Endothelial cell (in vitro differentiated cells): ENCODE measurements at regions not wholly inside any gene's neighbourhood (a gene's known extent, or its start where the extent isn't known, plus 50 kb on each side); places are given as distances from the start of the nearest gene placed in this dataset.
"Not testable (repeated sequence)": the region's sequence is repeated elsewhere in the genome, so short reads cannot be mapped to it uniquely, and the experiment has no call there.

Experiments
- DNase-seq: peaks from one replicate; pipeline ENCODE4 v3.0.0; 2021; ENCODE audit warnings: low spot score
- H3K27ac Mint-ChIP-seq: one replicate; pipeline ENCODE4 v1.8.0; 2021; ENCODE audit warnings: mixed read lengths, inconsistent platforms; ENCODE audit not compliant: unreplicated experiment
- H3K27me3 Mint-ChIP-seq: one replicate; pipeline ENCODE4 v1.8.0; 2021; ENCODE audit warnings: mild to moderate bottlenecking, moderate library complexity, mixed read lengths, inconsistent platforms; ENCODE audit not compliant: unreplicated experiment
- H3K36me3 Mint-ChIP-seq: one replicate; pipeline ENCODE4 v1.8.0; 2021; ENCODE audit warnings: mild to moderate bottlenecking, low read depth, mixed read lengths, inconsistent platforms; ENCODE audit not compliant: unreplicated experiment
- H3K4me1 Mint-ChIP-seq: one replicate; pipeline ENCODE4 v1.8.0; 2021; ENCODE audit warnings: mild to moderate bottlenecking, mixed read lengths, inconsistent platforms; ENCODE audit not compliant: unreplicated experiment
- H3K4me3 Mint-ChIP-seq: one replicate; pipeline ENCODE4 v1.8.0; 2021; ENCODE audit warnings: mild to moderate bottlenecking, mixed read lengths, inconsistent platforms; ENCODE audit not compliant: unreplicated experiment
- H3K9me3 Mint-ChIP-seq: one replicate; pipeline ENCODE4 v1.8.0; 2021; ENCODE audit warnings: mixed read lengths, inconsistent platforms; ENCODE audit not compliant: unreplicated experiment
- TF ChIP-seq, protein P1 (sequence below): fragments of 200-600 bp; sonication (generic); IDR thresholded peaks from one replicate; pipeline ENCODE4 v1.5.0; 2021; ENCODE audit warnings: antibody characterized with exemption; ENCODE audit not compliant: unreplicated experiment

DNA sequence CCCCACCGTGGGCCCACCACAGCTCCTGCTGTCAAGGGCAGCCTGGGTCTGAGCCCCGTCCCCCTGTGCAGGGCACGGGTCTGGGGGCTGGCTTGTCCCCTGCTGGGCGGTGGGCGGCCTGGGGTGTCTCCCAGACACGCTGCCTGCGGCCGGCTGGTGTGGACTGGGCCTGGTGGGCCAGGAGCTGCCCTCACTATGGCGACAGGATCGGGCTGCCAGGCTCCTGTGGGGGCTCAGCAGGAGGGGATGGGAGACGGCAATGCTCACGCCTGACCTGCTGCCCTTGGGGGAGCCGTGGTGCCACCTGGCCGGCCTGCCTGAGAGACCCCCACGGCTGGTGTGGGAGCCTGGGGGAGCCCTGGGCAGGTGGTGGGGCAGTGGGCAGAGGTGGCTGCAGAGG lies 156.1 kb downstream of the TMEM121 start:
- H3K4me3 Mint-ChIP-seq, DNase-seq, H3K4me1 Mint-ChIP-seq, H3K27ac Mint-ChIP-seq: not testable (repeated sequence)
- Mint-ChIP-seq H3K9me3 (peaks cover 24% of the 10 kb centered on the region), H3K27me3 (peaks cover 17% of the 10 kb centered on the region), H3K36me3 (peaks cover 19% of the 10 kb centered on the region)

- peaks cover 20% of the 10 kb centered on the region for H3K27me3 Mint-ChIP-seq
- H3K4me3 Mint-ChIP-seq, result no peak overlapping the region
- H3K36me3 Mint-ChIP-seq, result peaks cover 22% of the 10 kb centered on the region
- H3K9me3 Mint-ChIP-seq, result peaks cover 28% of the 10 kb centered on the region
- TF ChIP-seq, protein P1, sequence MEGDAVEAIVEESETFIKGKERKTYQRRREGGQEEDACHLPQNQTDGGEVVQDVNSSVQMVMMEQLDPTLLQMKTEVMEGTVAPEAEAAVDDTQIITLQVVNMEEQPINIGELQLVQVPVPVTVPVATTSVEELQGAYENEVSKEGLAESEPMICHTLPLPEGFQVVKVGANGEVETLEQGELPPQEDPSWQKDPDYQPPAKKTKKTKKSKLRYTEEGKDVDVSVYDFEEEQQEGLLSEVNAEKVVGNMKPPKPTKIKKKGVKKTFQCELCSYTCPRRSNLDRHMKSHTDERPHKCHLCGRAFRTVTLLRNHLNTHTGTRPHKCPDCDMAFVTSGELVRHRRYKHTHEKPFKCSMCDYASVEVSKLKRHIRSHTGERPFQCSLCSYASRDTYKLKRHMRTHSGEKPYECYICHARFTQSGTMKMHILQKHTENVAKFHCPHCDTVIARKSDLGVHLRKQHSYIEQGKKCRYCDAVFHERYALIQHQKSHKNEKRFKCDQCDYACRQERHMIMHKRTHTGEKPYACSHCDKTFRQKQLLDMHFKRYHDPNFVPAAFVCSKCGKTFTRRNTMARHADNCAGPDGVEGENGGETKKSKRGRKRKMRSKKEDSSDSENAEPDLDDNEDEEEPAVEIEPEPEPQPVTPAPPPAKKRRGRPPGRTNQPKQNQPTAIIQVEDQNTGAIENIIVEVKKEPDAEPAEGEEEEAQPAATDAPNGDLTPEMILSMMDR, result no peak
- H3K27ac Mint-ChIP-seq, result no peak overlapping the region
- DNase-seq, result no peak
- H3K4me1 Mint-ChIP-seq, result no peaks in the 10 kb centered on the region
Observed at GRCh38 chr14:105682956-105683570, 156.7 kb downstream of the TMEM121 start.

- not testable (repeated sequence) for DNase-seq, H3K4me1 Mint-ChIP-seq, H3K27ac Mint-ChIP-seq, H3K4me3 Mint-ChIP-seq
- peaks cover 23% of the 10 kb centered on the region for H3K27me3 Mint-ChIP-seq
- peaks cover 28% of the 10 kb centered on the region for H3K36me3 Mint-ChIP-seq
- H3K9me3 Mint-ChIP-seq, result peaks cover 30% of the 10 kb centered on the region
Observed at GRCh38 chr14:105684056-105684455, 157.7 kb downstream of the TMEM121 start.

DNA sequence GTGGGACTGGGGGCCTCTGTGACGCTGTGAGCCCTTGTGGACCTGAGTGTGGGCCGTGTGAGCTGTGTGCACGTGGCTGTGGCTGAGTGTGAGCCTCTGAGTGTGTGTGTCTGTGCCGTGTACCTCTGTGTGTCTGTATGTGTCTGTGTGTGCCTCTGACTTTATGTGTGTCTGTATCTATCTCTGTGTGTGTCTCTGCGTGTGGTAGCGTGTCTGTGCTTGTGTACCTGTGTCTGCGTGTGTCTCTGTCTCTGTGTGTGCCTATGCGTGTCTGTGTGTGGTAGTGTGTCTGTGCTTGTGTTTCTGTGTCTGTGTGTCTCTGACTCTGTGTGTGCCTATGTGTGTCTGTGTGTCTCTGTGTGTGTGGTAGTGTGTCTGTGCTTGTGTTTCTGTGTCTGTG lies 158.2 kb downstream of the TMEM121 start:
- not testable (repeated sequence) for DNase-seq, H3K4me1 Mint-ChIP-seq
- H3K4me3 Mint-ChIP-seq, result peak overlapping the region; percentile 70
- H3K27ac Mint-ChIP-seq, result peak overlapping the region; percentile 7
- peaks cover 24% of the 10 kb centered on the region for H3K27me3 Mint-ChIP-seq
- peaks cover 31% of the 10 kb centered on the region for H3K36me3 Mint-ChIP-seq
- peaks cover 32% of the 10 kb centered on the region for H3K9me3 Mint-ChIP-seq

- peak overlapping the region; percentile 70 for H3K4me3 Mint-ChIP-seq
- no peak overlapping the region for H3K27ac Mint-ChIP-seq
- no peaks in the 10 kb centered on the region for H3K4me1 Mint-ChIP-seq
- peaks cover 25% of the 10 kb centered on the region for H3K27me3 Mint-ChIP-seq
- H3K36me3 Mint-ChIP-seq, result peaks cover 35% of the 10 kb centered on the region
- TF ChIP-seq, protein P1, result no peak
- DNase-seq, result no peak
- H3K9me3 Mint-ChIP-seq, result peaks cover 36% of the 10 kb centered on the region
Observed at GRCh38 chr14:105685003-105685402, 158.6 kb downstream of the TMEM121 start.

DNA sequence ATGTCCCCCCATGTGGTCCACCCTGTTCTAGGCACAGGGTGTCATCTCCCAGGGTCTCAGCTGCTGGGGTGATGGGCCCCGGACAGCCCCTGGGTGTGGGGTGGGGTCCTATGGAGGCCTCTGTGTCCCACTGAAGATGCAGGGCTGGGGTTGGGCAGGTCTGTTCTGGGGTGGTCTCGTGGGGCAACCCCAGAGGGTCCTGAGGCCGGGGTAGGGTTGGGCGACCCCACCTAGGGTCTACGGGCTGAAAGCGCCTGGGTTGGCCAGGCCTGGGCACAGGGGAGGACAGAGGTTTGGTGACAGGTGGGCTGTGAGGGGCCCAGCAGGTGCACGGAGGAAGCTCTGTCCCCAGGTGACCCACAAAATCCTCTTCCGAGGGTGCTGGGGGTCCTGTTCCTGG lies 159.2 kb downstream of the TMEM121 start:
- Mint-ChIP-seq H3K36me3 (peaks cover 41% of the 10 kb centered on the region), H3K27me3 (peaks cover 27% of the 10 kb centered on the region), H3K9me3 (peaks cover 41% of the 10 kb centered on the region)
- not testable (repeated sequence) for DNase-seq, H3K4me1 Mint-ChIP-seq, H3K27ac Mint-ChIP-seq, H3K4me3 Mint-ChIP-seq

DNA sequence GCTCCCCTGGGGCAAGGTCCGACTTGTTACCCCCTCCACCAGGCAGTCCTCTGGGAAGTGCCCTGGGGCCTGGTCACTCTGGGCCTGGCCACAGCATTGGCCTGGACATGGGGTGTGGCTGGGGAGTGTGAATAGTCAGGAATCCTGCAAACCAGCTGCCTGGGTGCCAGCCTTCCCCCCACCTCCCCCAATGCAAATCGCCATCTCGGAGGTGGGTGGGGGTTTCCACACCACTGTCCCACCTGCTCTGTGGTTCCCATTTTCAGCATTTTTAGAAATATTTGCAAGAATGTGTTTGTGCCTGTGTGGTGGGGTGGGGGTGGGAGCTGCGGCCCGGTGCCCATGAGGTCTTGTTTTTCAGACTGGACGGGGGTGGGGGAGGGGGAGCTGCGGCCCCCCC lies 159.7 kb downstream of the TMEM121 start:
- not testable (repeated sequence) for H3K4me3 Mint-ChIP-seq, DNase-seq, H3K4me1 Mint-ChIP-seq, H3K27ac Mint-ChIP-seq
- H3K9me3 Mint-ChIP-seq, result peaks cover 46% of the 10 kb centered on the region
- peaks cover 31% of the 10 kb centered on the region for H3K27me3 Mint-ChIP-seq
- H3K36me3 Mint-ChIP-seq, result peaks cover 45% of the 10 kb centered on the region

DNA sequence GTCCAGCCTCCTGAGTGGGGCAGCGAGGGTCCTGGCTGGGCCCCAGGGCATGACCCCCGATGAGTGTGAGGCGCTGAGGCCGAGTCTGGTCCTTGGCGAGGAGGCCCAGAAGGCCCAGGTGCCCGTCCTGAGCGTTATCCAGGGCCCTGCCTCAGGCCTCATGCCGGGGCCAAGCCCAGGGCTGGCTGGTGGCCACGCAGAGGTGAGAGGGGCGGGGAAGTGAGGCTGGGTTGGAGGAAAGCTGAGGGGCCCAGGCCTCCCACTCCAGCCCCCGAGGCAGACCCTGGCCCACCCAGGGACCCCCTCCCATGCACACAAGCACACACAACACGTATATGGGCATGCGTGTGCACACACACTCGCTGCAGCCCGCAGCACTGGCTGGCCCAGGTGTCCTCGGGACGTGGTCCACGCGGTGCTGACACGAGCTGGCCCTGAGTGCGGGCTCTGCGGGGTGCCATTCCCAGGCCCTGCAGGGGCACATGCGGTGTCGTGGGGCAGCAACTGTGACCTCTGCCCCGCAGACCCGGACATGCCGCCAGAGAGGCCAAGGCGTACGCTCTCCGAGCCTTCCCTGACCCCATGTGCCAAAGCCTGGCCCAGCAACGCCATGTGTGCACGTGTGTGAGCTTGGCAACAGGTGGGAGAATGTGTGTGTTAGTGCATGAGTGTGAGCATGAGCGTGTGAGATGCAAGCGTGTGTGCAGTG lies 160.2 kb downstream of the TMEM121 start:
- not testable (repeated sequence) for H3K4me3 Mint-ChIP-seq, DNase-seq, H3K4me1 Mint-ChIP-seq
- Mint-ChIP-seq H3K27ac (peak overlapping the region; percentile 79), H3K27me3 (peaks cover 33% of the 10 kb centered on the region), H3K36me3 (peaks cover 46% of the 10 kb centered on the region), H3K9me3 (peaks cover 47% of the 10 kb centered on the region)

DNA sequence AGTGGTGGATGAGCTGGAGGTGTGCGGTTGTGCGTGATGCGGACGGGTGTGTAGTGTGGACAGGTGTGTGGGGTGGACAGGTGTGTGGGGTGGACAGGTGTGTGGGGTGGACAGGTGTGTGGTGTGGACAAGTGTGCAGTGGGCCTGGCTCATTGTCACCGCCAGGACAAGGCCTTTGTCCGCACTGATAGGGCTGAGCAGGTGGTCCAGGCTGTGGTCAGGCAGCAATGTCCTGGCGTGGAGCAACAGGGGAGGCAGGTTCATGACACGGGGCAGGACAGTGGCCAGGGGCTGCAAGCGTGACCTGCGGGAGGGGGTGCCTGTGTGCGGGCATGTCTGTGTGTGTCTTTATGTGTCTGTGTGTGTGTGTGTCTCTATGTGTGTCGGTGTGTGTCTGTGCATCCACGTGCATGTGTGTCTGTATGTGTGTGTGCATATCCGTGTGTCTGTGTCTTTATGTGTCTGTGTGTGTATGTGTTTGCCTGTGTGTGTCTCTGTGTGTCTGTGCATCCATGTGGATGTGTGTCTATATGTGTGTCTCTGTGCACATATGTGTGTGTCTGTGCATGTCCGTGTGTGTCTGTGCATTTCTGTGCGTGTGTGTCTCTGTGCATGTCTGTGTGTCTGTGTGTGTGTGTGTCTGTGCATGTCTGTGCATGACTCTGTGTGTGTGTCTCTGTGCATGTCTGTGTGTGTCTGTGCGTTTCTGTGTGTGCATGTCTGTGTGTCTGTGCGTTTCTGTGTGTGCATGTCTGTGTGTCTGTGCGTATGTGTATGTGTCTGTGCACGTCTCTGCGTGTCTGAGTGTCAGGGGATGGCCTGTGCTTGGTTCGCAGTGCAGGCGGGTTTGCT lies 161.0 kb downstream of the TMEM121 start:
- not testable (repeated sequence) for H3K4me1 Mint-ChIP-seq, DNase-seq
- peaks cover 47% of the 10 kb centered on the region for H3K9me3 Mint-ChIP-seq
- peaks cover 43% of the 10 kb centered on the region for H3K36me3 Mint-ChIP-seq
- H3K4me3 Mint-ChIP-seq, result peak overlapping the region; percentile 26
- H3K27ac Mint-ChIP-seq, result peak overlapping the region; percentile 79
- peaks cover 30% of the 10 kb centered on the region for H3K27me3 Mint-ChIP-seq

DNA sequence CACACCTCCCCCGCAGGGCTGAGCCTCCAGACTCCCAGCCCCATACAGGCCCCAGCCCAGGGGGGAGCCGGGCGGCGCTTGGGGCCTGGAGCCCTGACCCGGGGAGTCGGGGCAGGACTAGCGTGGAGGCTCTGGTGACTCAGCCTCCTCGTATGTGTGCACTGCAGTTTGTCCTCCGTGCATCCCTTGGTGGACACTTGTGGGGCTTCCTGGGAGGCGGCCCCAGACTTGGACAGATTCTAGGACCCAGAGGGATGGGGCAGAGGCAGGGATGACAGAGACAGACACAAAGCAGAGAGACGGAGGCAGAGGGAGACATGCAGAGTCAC lies 161.6 kb downstream of the TMEM121 start:
- DNase-seq, H3K4me1 Mint-ChIP-seq, H3K27ac Mint-ChIP-seq, H3K4me3 Mint-ChIP-seq: not testable (repeated sequence)
- Mint-ChIP-seq H3K9me3 (peaks cover 44% of the 10 kb centered on the region), H3K36me3 (peaks cover 43% of the 10 kb centered on the region), H3K27me3 (peaks cover 30% of the 10 kb centered on the region)
